Astrocyte (in vitro differentiated cells and primary cell): ENCODE measurements at regions not wholly inside any gene's neighbourhood (a gene's known extent, or its start where the extent isn't known, plus 50 kb on each side); places are given as distances from the start of the nearest gene placed in this dataset.
"Not testable (repeated sequence)": the region's sequence is repeated elsewhere in the genome, so short reads cannot be mapped to it uniquely, and the experiment has no call there.

ENCODE experiments used
- DNase-seq: peaks from one replicate; pipeline ENCODE4 v3.0.0-alpha.2; 2010; ENCODE audit warnings: low read depth
- FAIRE-seq: peaks from 2 replicates; lab custom pipeline; 2011; peaks lifted over from hg19 to GRCh38; lab: Jason Lieb, UNC
- H2AFZ ChIP-seq: 2 replicates; pipeline ENCODE4 v1.6.0; 2012; ENCODE audit warnings: low read depth, low read length, inconsistent platforms
- H3K27ac ChIP-seq: 2 replicates; pipeline ENCODE4 v1.5.1; 2011; ENCODE audit warnings: low read depth, low read length, inconsistent platforms
- H3K27me3 ChIP-seq: 2 replicates; pipeline ENCODE4 v1.6.0; 2011; ENCODE audit warnings: low read length, inconsistent platforms; ENCODE audit not compliant: insufficient read depth
- H3K36me3 ChIP-seq: 2 replicates; pipeline ENCODE4 v1.5.1; 2011; ENCODE audit warnings: low read length, inconsistent platforms; ENCODE audit not compliant: insufficient read depth
- H3K4me1 ChIP-seq: 2 replicates; pipeline ENCODE4 v1.5.1; 2011; ENCODE audit warnings: low read length, inconsistent platforms; ENCODE audit not compliant: insufficient read depth
- H3K4me2 ChIP-seq: 2 replicates; pipeline ENCODE4 v1.6.0; 2012; ENCODE audit warnings: low read length, inconsistent platforms
- H3K4me3 ChIP-seq: 2 replicates; pipeline ENCODE4 v1.5.1; 2011; ENCODE audit warnings: low read depth, mild to moderate bottlenecking, low read length, inconsistent platforms; ENCODE audit not compliant: insufficient read depth
- H3K79me2 ChIP-seq: 2 replicates; pipeline ENCODE4 v1.6.0; 2012; ENCODE audit warnings: mild to moderate bottlenecking, low read length, inconsistent platforms; ENCODE audit not compliant: insufficient read depth
- H3K9ac ChIP-seq: 2 replicates; pipeline ENCODE4 v1.6.0; 2012; ENCODE audit warnings: mild to moderate bottlenecking, low read length, inconsistent platforms
- H3K9me3 ChIP-seq: 2 replicates; pipeline ENCODE4 v1.5.1; 2012; ENCODE audit warnings: low read depth, mild to moderate bottlenecking, low read length, inconsistent platforms; ENCODE audit not compliant: insufficient read depth
- H4K20me1 ChIP-seq: 2 replicates; pipeline ENCODE4 v1.6.0; 2012; ENCODE audit warnings: low read length, inconsistent platforms; ENCODE audit not compliant: insufficient read depth
- H3K27ac Mint-ChIP-seq: one replicate; pipeline ENCODE4 v1.8.0; 2021; ENCODE audit warnings: mild to moderate bottlenecking, mixed read lengths; ENCODE audit not compliant: unreplicated experiment
- H3K27me3 Mint-ChIP-seq: one replicate; pipeline ENCODE4 v1.8.0; 2021; ENCODE audit warnings: low read depth, mixed read lengths; ENCODE audit not compliant: unreplicated experiment
- H3K36me3 Mint-ChIP-seq: one replicate; pipeline ENCODE4 v1.8.0; 2021; ENCODE audit warnings: low read depth, mixed read lengths; ENCODE audit not compliant: unreplicated experiment
- H3K4me1 Mint-ChIP-seq: one replicate; pipeline ENCODE4 v1.8.0; 2021; ENCODE audit warnings: low read depth, mixed read lengths; ENCODE audit not compliant: unreplicated experiment
- H3K4me3 Mint-ChIP-seq: one replicate; pipeline ENCODE4 v1.8.0; 2021; ENCODE audit warnings: mild to moderate bottlenecking, moderate library complexity, mixed read lengths; ENCODE audit not compliant: unreplicated experiment
- H3K9me3 Mint-ChIP-seq: one replicate; pipeline ENCODE4 v1.8.0; 2021; ENCODE audit warnings: mild to moderate bottlenecking, mixed read lengths; ENCODE audit not compliant: unreplicated experiment
- EZH2 ChIP-seq: IDR thresholded peaks from 2 replicates; pipeline ENCODE4 v1.6.1; 2012; ENCODE audit warnings: mild to moderate bottlenecking, low read length, inconsistent platforms; ENCODE audit not compliant: insufficient read depth
- TF ChIP-seq, protein P1 (sequence below): IDR thresholded peaks from 2 replicates; pipeline ENCODE4 v1.5.1; 2011; ENCODE audit warnings: low read depth, mild to moderate bottlenecking, inconsistent platforms, low read length, moderate library complexity; ENCODE audit not compliant: insufficient read depth

DNA sequence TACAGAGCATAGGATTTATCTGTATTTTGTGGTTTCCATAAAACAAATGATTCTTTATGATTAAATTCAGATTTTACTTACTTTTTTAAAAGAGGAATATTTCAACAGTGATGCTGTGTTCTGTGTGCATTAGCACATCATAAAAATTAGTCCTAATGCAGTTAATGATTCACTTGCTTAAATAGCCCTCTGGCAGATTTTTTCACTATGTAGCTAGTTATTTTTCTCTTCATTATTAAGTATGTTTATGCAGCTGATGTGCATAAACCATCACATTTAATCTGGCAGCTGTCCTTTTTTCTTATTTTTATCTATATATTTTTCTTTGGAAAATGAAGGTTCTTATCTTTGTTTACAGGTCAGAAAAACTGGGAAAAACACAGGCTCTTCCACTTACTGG, 127.2 kb downstream of the ZNF486 start:
- H3K9me3 Mint-ChIP-seq, result peaks cover 3% of the 10 kb centered on the region
- TF ChIP-seq, protein P1, sequence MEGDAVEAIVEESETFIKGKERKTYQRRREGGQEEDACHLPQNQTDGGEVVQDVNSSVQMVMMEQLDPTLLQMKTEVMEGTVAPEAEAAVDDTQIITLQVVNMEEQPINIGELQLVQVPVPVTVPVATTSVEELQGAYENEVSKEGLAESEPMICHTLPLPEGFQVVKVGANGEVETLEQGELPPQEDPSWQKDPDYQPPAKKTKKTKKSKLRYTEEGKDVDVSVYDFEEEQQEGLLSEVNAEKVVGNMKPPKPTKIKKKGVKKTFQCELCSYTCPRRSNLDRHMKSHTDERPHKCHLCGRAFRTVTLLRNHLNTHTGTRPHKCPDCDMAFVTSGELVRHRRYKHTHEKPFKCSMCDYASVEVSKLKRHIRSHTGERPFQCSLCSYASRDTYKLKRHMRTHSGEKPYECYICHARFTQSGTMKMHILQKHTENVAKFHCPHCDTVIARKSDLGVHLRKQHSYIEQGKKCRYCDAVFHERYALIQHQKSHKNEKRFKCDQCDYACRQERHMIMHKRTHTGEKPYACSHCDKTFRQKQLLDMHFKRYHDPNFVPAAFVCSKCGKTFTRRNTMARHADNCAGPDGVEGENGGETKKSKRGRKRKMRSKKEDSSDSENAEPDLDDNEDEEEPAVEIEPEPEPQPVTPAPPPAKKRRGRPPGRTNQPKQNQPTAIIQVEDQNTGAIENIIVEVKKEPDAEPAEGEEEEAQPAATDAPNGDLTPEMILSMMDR, result no peak
- TF ChIP-seq EZH2, result no peak

DNA sequence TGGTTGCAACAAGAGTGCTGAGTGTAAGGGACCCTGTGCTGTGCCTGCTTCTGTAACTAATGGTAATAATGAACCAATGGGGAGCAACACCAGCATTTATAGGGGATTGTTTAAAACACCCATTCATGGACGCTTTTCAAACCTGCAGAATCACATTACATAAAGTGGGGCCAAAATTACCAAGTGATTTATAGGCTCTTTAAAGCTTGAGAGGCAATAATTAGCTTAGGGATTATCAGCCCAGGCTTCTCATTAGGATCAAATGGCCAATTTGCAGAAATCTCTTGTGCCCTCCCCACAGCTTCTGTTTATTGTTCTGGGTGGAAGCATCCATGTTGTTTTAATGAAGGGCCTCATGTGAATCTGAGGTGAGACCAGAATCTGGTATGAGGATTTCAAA, 125.5 kb downstream of the ZNF486 start:
- not testable (repeated sequence) for H3K27me3 Mint-ChIP-seq, H3K9me3 Mint-ChIP-seq, FAIRE-seq, H3K4me1 Mint-ChIP-seq, H3K27ac ChIP-seq, H3K9ac ChIP-seq, H3K9me3 ChIP-seq, H4K20me1 ChIP-seq, H3K4me3 Mint-ChIP-seq, DNase-seq, H3K79me2 ChIP-seq, H3K36me3 ChIP-seq, H3K4me1 ChIP-seq, H3K4me2 ChIP-seq, H3K27ac Mint-ChIP-seq, H3K27me3 ChIP-seq, H3K36me3 Mint-ChIP-seq, H3K4me3 ChIP-seq, H2AFZ ChIP-seq

More for the DNA sequence above, 127.2 kb downstream of the ZNF486 start:
- H3K36me3 Mint-ChIP-seq, result no peaks in the 10 kb centered on the region
- Histone ChIP-seq H2AFZ (no peak overlapping the region), H3K4me3 (no peak overlapping the region), H3K9ac (no peak overlapping the region), H4K20me1 (no peaks in the 10 kb centered on the region), H3K4me2 (no peak overlapping the region), H3K27me3 (no peaks in the 10 kb centered on the region), H3K9me3 (no peaks in the 10 kb centered on the region), H3K36me3 (no peaks in the 10 kb centered on the region), H3K79me2 (no peaks in the 10 kb centered on the region), H3K4me1 (no peaks in the 10 kb centered on the region), H3K27ac (no peak overlapping the region)
- H3K4me1 Mint-ChIP-seq, result no peaks in the 10 kb centered on the region
- no peak for FAIRE-seq
- no peak for DNase-seq
- no peak overlapping the region for H3K4me3 Mint-ChIP-seq
- H3K27ac Mint-ChIP-seq, result no peak overlapping the region
- no peaks in the 10 kb centered on the region for H3K27me3 Mint-ChIP-seq

DNA sequence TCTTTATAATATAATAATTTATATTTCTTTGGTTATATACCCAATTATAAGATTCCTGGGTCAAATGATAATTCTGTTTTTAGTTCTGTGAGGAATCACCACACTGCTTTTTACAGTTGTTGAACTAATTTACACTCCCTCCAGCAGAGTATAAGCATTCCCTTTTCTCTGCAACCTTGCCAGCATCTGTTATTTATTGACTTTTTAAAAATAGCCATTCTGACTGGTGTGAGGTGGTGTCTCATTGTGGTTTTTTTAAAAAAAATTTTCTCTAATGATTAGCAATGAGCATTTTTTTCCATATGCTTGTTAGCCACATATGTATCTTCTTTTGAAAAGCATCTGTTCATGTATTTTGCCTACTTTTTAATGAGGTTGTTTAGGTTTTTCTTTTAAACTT, 122.2 kb downstream of the ZNF486 start:
- Histone ChIP-seq H3K4me1 (no peaks in the 10 kb centered on the region), H3K9me3 (no peaks in the 10 kb centered on the region), H3K79me2 (no peaks in the 10 kb centered on the region), H3K27ac (no peak overlapping the region), H4K20me1 (no peaks in the 10 kb centered on the region), H3K4me2 (no peak overlapping the region), H3K9ac (no peak overlapping the region), H3K4me3 (no peak overlapping the region), H3K36me3 (no peaks in the 10 kb centered on the region), H3K27me3 (no peaks in the 10 kb centered on the region), H2AFZ (no peak overlapping the region)
- DNase-seq (no peak), FAIRE-seq (no peak)
- TF ChIP-seq EZH2, result no peak
- TF ChIP-seq, protein P1, result no peak
- Mint-ChIP-seq H3K4me3 (no peak overlapping the region), H3K36me3 (no peaks in the 10 kb centered on the region), H3K9me3 (peaks cover 2% of the 10 kb centered on the region), H3K4me1 (no peaks in the 10 kb centered on the region), H3K27me3 (no peaks in the 10 kb centered on the region), H3K27ac (no peak overlapping the region)
